GM21576 (cell line): ENCODE measurements at regions not wholly inside any gene's neighbourhood (a gene's known extent, or its start where the extent isn't known, plus 50 kb on each side); places are given as distances from the start of the nearest gene placed in this dataset.
"Not testable (repeated sequence)": the region's sequence is repeated elsewhere in the genome, so short reads cannot be mapped to it uniquely, and the experiment has no call there.

ENCODE experiments used
- ATAC-seq: cut with Tn5 transposase; IDR thresholded peaks from one replicate; pipeline ENCODE4 v1.9.1; 2021; ENCODE audit warnings: mild to moderate bottlenecking, moderate library complexity; ENCODE audit not compliant: unreplicated experiment

DNA sequence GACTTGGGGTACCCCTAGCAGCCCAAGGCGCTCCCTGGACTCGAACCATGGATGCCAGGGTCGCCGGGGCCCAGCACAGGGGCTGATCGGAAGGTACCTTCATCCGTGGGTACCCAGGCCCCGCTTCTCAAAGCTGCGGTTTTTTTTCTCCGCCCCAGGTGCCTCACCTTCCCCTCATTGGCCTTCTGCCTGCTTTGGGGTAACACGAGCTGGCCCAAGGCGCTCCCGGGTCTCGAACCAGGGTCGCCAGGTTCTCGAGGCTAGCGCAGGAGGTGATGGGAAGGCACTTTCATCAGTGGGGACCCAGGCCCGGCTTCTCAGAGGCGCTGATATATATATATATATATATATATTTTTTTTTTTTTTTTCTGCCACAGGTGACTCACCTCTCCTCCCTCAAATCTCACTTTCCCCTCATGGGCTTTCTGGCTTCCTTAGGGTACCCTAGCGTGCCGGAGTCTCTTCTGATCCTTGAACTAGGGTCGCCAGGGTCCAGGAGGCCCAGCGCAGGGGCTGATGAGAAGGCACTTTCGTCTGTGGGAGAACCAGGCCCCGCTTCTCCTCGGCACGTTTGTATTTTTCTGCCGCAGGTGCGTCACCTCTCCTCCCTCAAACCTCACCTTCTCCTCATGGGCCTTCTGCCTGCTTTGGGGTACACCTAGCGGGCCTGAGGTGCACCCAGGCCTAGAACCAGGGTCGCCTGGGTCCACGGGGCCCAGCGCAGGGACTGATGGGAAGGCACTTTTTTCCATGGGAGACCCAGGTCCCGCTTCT is 1480.0 kb upstream of the TPTE start:
- not testable (repeated sequence) for ATAC-seq

DNA sequence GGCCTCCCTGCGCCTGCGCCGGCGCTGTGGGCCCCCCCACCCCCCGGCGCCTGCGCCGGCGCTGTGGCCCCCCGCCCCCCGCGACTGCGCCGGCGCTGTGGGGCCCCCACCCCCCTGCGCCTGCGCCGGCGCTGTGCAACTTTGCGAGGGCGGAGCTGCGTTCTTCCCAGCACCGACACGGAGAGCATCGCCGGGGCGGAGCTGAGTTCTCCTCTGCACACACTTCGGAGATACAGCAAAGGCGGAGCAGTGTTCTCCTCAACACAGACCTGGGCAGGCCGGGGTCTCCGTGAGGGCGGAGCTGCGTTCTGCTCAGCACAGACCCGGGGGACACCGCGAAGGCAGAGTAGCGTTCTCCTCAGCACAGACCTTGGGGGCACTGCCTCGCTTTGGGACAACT is 1478.3 kb upstream of the TPTE start:
- not testable (repeated sequence) for ATAC-seq

DNA sequence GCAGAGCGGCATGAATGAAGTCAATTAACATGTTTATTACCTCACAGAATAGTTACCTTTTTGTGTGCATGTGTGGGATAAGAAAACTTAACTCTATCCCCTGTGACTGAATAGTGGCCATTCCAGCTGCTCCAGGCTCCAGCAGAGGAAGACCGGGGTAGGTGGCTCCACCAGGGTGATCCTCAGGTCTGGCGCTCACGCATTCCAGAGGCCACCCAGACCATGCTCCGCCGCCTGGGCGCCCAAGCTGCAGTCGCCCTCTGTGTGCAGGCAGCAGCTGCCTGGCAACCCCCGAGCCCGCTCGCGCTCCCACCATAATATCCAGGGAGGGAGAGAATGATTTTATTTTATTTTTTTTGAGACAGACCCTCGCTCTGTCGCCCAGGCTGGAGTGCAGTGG is 1474.5 kb upstream of the TPTE start:
- ATAC-seq, result not testable (repeated sequence)

DNA sequence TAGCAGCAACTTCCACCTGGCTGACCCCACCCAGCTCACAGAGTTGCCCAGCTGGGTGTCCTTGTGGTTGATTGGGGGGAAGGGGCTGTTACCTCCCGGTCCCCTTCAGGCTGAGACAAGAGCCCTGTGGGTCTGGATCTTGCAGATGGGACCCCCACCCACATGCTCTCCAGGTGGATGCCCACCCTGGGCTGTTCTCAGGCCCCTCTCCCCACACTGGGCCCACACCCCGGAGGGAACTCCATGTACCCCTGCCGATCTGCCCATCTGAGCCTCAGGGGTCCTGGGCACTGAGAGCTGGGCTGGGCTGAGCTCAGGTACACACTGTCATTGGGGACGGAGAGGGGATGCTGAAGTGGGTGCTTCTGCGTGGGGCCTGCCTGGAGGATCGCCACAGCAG is 1453.9 kb upstream of the TPTE start:
- not testable (repeated sequence) for ATAC-seq

DNA sequence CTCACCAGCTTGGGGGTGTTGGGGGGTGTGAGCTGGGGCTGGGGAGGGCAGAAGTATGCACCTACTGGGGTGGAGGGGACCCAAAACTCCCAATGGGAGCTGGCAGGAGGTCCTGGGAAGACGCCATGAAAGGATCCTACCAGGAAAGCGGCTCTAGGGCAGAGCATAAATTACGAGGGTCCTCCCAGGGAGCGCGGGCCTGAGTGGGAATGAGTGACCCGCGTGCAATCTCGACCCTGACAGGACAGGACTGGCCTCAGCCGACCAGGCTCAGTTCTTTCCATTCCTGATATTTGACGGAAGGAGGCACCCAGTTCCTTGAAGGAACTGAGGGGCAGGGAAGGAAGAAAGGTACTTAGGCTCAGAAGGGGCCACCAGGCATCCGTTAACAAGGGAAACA is 1452.8 kb upstream of the TPTE start:
- ATAC-seq, result not testable (repeated sequence)

DNA sequence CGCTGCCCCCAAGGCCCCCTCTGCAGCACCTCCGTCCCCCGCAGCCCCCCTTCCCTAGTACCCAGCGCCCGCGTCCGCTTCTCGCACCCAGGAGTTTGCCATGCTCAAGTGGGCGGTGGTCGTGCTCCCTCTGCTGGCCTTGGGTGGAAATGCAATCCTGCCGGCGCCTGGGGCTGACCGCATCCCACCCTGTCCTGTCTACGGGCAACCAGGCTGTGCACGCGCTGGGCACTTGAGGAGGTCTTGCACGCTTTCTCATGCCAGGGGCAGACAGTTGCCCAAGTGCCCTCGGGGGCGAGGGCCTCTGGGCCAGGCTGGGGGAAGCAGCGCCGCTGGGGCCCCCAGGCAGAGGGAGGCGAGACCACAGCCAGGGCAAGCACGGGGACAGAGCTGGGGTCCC is 1450.7 kb upstream of the TPTE start:
- not testable (repeated sequence) for ATAC-seq

DNA sequence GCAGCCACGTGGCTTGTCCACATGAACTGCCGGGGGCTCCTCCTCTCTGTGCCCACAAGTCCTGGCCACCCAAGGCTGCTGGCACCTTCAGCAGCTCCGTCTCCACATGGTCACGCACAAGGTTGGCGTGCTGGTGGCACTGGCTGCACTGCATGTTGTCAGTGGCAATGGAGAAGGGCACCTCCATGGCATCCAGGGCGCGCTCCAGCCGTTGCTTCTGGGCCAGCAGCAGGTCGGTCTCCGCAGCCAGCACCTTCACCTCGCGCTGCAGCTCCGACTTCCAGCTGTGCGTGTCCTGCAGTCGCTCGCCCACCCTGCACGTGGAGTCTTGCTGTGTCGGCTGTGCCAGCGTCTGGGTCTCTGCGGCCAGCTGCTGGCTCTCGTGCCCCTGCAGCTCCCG is 1448.4 kb upstream of the TPTE start:
- not testable (repeated sequence) for ATAC-seq

DNA sequence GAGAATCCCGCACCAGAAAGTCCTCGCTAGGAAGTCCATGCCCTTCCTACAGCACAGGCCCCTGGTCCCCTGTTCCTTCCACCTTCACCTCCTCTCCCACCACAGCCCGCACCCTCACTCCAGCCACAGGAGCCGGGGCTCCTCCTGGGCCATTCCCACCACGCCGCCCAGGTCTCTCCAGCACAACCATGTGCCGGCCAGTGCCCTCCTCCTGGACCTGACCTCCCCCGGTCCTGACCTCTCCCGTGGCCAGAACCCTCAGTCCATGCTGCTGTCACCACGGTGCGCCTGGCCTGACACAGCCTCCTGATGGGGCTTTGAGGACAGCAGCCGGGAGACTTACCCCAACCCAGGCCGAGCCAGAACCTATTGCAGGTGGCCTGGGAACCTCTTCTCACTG is 1446.6 kb upstream of the TPTE start:
- not testable (repeated sequence) for ATAC-seq

DNA sequence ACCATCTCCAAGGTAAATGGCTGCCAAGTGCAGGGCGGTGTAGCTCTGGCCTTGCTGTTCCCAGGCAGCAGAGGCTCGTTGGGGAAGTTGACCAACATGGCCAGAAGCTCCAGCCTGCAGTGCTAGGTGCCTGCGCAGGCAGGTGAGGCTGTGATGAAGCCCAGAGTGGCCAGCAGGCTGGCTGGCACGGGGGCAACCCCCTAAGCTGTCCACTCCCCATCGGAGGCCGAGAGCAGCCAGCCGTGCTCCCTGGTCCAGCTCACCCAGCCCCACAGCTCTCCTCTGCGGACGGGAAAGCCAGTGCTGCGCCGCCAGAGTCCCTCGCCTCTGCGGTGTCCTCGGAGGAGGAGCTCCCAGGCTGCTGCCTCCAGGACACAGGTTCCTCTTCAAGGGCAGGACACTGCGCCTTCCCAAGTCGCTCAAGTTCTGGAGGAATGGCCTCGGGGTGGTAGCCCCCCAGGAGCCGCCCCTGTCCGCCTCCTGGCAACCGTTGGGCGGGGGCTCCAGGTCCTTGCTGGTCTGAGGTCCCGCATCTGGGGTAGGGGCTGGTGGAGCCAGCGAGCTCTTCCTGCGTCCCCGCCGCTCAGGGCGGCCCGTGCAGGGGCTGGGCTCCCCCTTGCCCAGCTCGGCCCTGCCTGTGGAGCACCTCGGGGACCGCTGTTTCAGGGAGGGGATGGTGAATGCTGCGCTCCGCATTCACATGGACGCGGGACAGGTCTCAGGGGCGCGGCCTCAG is 1438.1 kb upstream of the TPTE start:
- not testable (repeated sequence) for ATAC-seq

DNA sequence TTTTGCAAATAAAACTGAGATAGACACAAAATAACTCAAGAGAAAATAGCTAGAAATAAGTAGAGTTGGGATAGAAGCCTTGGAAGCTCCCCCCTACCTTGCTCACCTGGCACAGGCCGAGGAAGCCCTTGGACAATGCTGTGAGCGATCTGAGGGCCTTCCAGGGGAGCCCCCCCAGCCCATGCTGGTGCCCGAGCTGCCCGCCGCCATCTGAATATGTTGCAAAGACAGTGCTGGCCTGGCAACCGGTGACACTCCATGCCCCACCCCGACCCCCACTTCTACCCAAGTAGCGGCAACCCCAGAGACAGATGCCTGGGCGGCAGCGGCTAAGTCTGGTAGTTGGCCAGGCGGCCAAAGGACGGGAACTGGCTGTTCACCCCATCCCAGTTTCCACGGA is 1435.1 kb upstream of the TPTE start:
- ATAC-seq, result not testable (repeated sequence)

DNA sequence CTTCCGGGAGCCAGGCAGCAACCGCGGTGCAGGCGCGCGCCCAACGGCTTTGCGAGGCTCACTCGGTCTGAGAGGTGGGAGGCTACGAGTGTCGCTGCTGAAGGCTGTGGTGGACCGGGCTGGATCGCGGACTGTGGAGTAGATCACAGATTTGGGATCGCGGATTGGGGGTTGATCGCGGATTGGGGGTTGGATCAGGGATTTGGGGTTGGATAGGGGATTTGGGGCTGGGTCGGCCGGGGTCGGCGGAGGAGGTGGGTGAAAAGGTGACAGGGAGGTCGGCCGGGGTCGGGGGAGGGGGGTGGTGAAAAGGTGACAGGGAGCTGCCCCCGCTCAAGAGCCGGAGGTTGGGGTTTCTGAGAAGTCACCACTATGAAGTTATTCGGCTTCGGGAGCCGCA is 1433.6 kb upstream of the TPTE start:
- ATAC-seq, result not testable (repeated sequence)

DNA sequence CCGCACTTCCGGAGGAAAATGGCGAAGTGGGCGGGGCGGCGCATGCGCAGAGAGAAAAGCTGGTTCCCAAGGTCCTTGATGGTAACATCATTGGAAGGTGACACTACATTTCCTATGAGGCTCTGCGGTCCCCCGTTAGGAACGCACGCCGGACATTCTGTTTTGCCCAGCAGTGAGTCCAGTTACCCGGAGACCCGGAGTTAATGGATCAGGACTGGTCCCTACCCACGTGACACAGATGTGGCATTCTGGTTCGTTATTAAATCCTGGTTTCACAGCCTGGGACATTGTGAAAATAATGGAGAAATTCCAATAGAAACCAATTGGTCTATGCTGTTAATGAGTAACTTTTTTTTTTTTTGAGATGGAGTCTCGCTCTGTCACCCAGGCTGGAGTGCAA is 1391.6 kb upstream of the TPTE start:
- not testable (repeated sequence) for ATAC-seq

DNA sequence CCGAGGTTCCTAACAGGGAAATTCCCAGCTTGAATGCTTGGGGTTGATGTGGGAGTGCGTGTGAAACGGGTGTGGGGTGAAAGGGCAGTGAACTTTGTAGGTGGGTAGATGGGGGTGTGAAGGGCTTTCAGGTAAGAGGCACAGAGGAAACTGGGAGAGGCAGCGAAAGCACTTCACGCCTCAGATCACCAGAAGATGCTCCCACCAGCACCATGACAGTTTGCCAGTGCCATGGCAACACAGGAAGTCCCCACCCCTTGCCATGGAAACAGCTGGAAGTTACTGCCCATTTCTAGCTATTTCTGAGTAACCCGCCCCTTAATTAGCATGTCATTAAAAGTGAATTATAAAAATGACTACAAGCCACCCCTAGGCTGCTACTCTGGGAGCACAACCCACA is 1390.6 kb upstream of the TPTE start:
- ATAC-seq, result not testable (repeated sequence)
